K562 (cell line): ENCODE measurements at regions not wholly inside any gene's neighbourhood (a gene's known extent, or its start where the extent isn't known, plus 50 kb on each side); places are given as distances from the start of the nearest gene placed in this dataset.

Experiments
- E2F3 ChIP-seq: fragments of 250-450 bp; sonication (Bioruptor Pico); IDR thresholded peaks from 2 replicates; pipeline ENCODE4 v1.4.0; 2020; ENCODE audit warnings: mild to moderate bottlenecking
- HDAC1 ChIP-seq, 2 experiments: fragments of 450-650 bp; IDR thresholded peaks; 2 replicates each; pipeline ENCODE4 v1.6.1; 2016 to 2017; ENCODE audit warnings: inconsistent platforms in 1 of 2, mild to moderate bottlenecking in 1 of 2, moderate library complexity in 1 of 2
- JUN ChIP-seq, 2 experiments: sonication (generic) in 1 of 2; formaldehyde crosslinking in 1 of 2; IDR thresholded peaks; 2 replicates each; pipeline versions ENCODE4 v1.6.1 to v1.8.0; 2012 to 2022; ENCODE audit warnings: borderline replicate concordance in 2 of 2, mild to moderate bottlenecking in 2 of 2, improper control_type of control experiment in 1 of 2, low read depth in 1 of 2, low read length in 1 of 2, missing genetic modification reagents in 1 of 2
- RAD21 ChIP-seq, 2 experiments: fragments of 250-450 bp in 1 of 2; fragments of 450-650 bp in 1 of 2; sonication (Bioruptor Pico) in 1 of 2; formaldehyde crosslinking in 1 of 2; IDR thresholded peaks in 1 of 2; conservative IDR thresholded peaks in 1 of 2; 2 replicates each; pipeline versions ENCODE4 v1.4.0 to v1.8.0; 2020 to 2022; ENCODE audit warnings: mild to moderate bottlenecking in 2 of 2, moderate library complexity in 1 of 2
- SMAD1 ChIP-seq: fragments of 150-350 bp; IDR thresholded peaks from 2 replicates; pipeline ENCODE4 v1.6.1; 2014; ENCODE audit warnings: low read length, low read depth; ENCODE audit not compliant: partially characterized antibody
- TAF1 ChIP-seq: IDR thresholded peaks from 2 replicates; pipeline ENCODE4 v1.6.1; 2011; ENCODE audit warnings: mild to moderate bottlenecking, low read length, moderate library complexity; ENCODE audit not compliant: insufficient read depth, control insufficient read depth, severe bottlenecking; ENCODE audit errors: extremely low read depth
- TOE1 ChIP-seq, 2 experiments: fragments of 450-650 bp in 1 of 2; sonication (generic) in 1 of 2; formaldehyde crosslinking in 1 of 2; IDR thresholded peaks; 2 replicates each; pipeline versions ENCODE4 v1.7.1 to v1.8.0; 2016 to 2022; ENCODE audit warnings: borderline replicate concordance in 2 of 2, mild to moderate bottlenecking in 2 of 2, antibody characterized with exemption in 1 of 2, inconsistent platforms in 1 of 2, low read depth in 1 of 2, missing genetic modification reagents in 1 of 2, moderate library complexity in 1 of 2
- ZNF124 ChIP-seq: sonication (generic); formaldehyde crosslinking; IDR thresholded peaks from 2 replicates; pipeline ENCODE4 v1.8.1; 2022; ENCODE audit warnings: missing genetic modification reagents
- ZNF274 ChIP-seq: IDR thresholded peaks from 2 replicates; pipeline ENCODE4 v1.6.1; 2011; ENCODE audit warnings: low read depth, mild to moderate bottlenecking, low read length, moderate library complexity, borderline replicate concordance
- ZNF431 ChIP-seq: sonication (generic); formaldehyde crosslinking; IDR thresholded peaks from 2 replicates; pipeline ENCODE4 v1.8.0; 2022; ENCODE audit warnings: mild to moderate bottlenecking, missing genetic modification reagents
- ZNF75A ChIP-seq: fragments of 450-650 bp; formaldehyde crosslinking; IDR thresholded peaks from 2 replicates; pipeline ENCODE4 v1.4.0; 2020; ENCODE audit warnings: mild to moderate bottlenecking
- TF ChIP-seq, protein P1 (sequence below), 3 experiments: IDR thresholded peaks in 2 of 3; conservative IDR thresholded peaks in 1 of 3; 2 replicates each; pipeline ENCODE4 v1.5.1; 2011 to 2012; ENCODE audit warnings: low read length in 3 of 3, mild to moderate bottlenecking in 3 of 3, control low read depth in 2 of 3, improper control_type of control experiment in 1 of 3, inconsistent platforms in 1 of 3, low read depth in 1 of 3, mixed read lengths in 1 of 3, moderate library complexity in 1 of 3; ENCODE audit not compliant: insufficient read depth in 2 of 3

- TF ChIP-seq TOE1 (IDR thresholded peaks at IDR 0.05; ENCODE audit: borderline replicate concordance) (no peak), TOE1 (CRISPR knock-in tag; IDR thresholded peaks at IDR 0.05; ENCODE audit: borderline replicate concordance, low read depth) (no peak), ZNF431 (no peak), ZNF274 (no peak), E2F3 (CRISPR knock-in tag) (no peak), JUN (IDR thresholded peaks at IDR 0.05; ENCODE audit: borderline replicate concordance, low read depth, low read length) (no peak), JUN (CRISPR knock-in tag; IDR thresholded peaks at IDR 0.05; ENCODE audit: borderline replicate concordance) (no peak), SMAD1 (no peak), HDAC1 (IDR thresholded peaks at IDR 0.05) (no peak), TAF1 (no peak), RAD21 (CRISPR knock-in tag; conservative IDR thresholded peaks at IDR 0.05 in 1 of 2, IDR thresholded peaks at IDR 0.05 in 1 of 2) (no peak), ZNF124 (CRISPR knock-in tag) (no peak), ZNF75A (CRISPR knock-in tag) (no peak)
- TF ChIP-seq, protein P1, sequence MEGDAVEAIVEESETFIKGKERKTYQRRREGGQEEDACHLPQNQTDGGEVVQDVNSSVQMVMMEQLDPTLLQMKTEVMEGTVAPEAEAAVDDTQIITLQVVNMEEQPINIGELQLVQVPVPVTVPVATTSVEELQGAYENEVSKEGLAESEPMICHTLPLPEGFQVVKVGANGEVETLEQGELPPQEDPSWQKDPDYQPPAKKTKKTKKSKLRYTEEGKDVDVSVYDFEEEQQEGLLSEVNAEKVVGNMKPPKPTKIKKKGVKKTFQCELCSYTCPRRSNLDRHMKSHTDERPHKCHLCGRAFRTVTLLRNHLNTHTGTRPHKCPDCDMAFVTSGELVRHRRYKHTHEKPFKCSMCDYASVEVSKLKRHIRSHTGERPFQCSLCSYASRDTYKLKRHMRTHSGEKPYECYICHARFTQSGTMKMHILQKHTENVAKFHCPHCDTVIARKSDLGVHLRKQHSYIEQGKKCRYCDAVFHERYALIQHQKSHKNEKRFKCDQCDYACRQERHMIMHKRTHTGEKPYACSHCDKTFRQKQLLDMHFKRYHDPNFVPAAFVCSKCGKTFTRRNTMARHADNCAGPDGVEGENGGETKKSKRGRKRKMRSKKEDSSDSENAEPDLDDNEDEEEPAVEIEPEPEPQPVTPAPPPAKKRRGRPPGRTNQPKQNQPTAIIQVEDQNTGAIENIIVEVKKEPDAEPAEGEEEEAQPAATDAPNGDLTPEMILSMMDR (IDR thresholded peaks at IDR 0.05 in 2 of 3, conservative IDR thresholded peaks at IDR 0.05 in 1 of 3; ENCODE audit: insufficient read depth in 2 of 3, low read depth in 1 of 3, low read length in 3 of 3) = no peak
Observed at GRCh38 chr4:115215935-115216334, 102.5 kb upstream of the NDST4 start.
